Neural cell (in vitro differentiated cells): ENCODE measurements at regions not wholly inside any gene's neighbourhood (a gene's known extent, or its start where the extent isn't known, plus 50 kb on each side); places are given as distances from the start of the nearest gene placed in this dataset.

ENCODE experiments used
- H2AFZ ChIP-seq: fragments of 200-600, 300-800 bp; sonication (generic), shearing (Covaris generic); 2 replicates; pipeline ENCODE4 v1.6.0; 2014; ENCODE audit warnings: low read depth, mild to moderate bottlenecking, antibody characterized with exemption, low read length, moderate library complexity
- H3F3A ChIP-seq: fragments of 200-600 bp; shearing (Covaris generic); 2 replicates; pipeline ENCODE4 v1.6.1; 2016; ENCODE audit warnings: mild to moderate bottlenecking, moderate library complexity, mixed read lengths, antibody characterized with exemption, low read length; ENCODE audit not compliant: insufficient read depth, poor library complexity, severe bottlenecking
- H3K27ac ChIP-seq: fragments of 200-600, 300-800 bp; sonication (generic), shearing (Covaris generic); 2 replicates; pipeline ENCODE4 v1.5.1; 2014; ENCODE audit warnings: mild to moderate bottlenecking, low read length, moderate library complexity
- H3K27me3 ChIP-seq: fragments of 300-800, 200-600 bp; sonication (generic), shearing (Covaris generic); 2 replicates; pipeline ENCODE4 v1.6.0; 2014; ENCODE audit warnings: mild to moderate bottlenecking, low read depth, low read length, moderate library complexity; ENCODE audit not compliant: insufficient read depth
- H3K36me3 ChIP-seq: fragments of 300-800, 200-600 bp; sonication (generic), shearing (Covaris generic); 2 replicates; pipeline ENCODE4 v1.5.1; 2014; ENCODE audit warnings: mild to moderate bottlenecking, antibody characterized with exemption, low read length, moderate library complexity; ENCODE audit not compliant: insufficient read depth
- H3K4me2 ChIP-seq: fragments of 300-800, 200-600 bp; sonication (generic), shearing (Covaris generic); 2 replicates; pipeline ENCODE4 v1.6.0; 2014; ENCODE audit warnings: mild to moderate bottlenecking, low read length
- H3K4me3 ChIP-seq: fragments of 300-800, 200-600 bp; sonication (generic), shearing (Covaris generic); 2 replicates; pipeline ENCODE4 v1.5.1; 2014; ENCODE audit warnings: mild to moderate bottlenecking, low read length, moderate library complexity
- H3K79me2 ChIP-seq: fragments of 200-600 bp; shearing (Covaris generic); replicated peaks from 2 replicates; pipeline ENCODE4 v1.6.0; 2014; ENCODE audit warnings: mild to moderate bottlenecking, low read length, moderate library complexity; ENCODE audit not compliant: insufficient read depth
- H3K9ac ChIP-seq: fragments of 300-800, 200-600 bp; sonication (generic), shearing (Covaris generic); 2 replicates; pipeline ENCODE4 v1.6.1; 2016; ENCODE audit warnings: mild to moderate bottlenecking, low read length, mixed read lengths
- H3K9me2 ChIP-seq: fragments of 200-600 bp; shearing (Covaris generic); 2 replicates; pipeline ENCODE4 v1.6.1; 2016; ENCODE audit warnings: mild to moderate bottlenecking, low read length, mixed read lengths; ENCODE audit not compliant: insufficient read depth
- H3K9me3 ChIP-seq: fragments of 200-600, 300-800 bp; sonication (generic), shearing (Covaris generic); 2 replicates; pipeline ENCODE4 v1.6.1; 2016; ENCODE audit warnings: mild to moderate bottlenecking, mixed run types, low read length, moderate library complexity, mixed read lengths
- H4K20me1 ChIP-seq: fragments of 200-600 bp; shearing (Covaris generic); 2 replicates; pipeline ENCODE4 v1.6.1; 2016; ENCODE audit warnings: mild to moderate bottlenecking, mixed run types; ENCODE audit not compliant: insufficient read depth
- CTCF ChIP-seq: fragments of 450-650 bp; IDR thresholded peaks from 2 replicates; pipeline ENCODE4 v1.5.1; 2014; ENCODE audit warnings: antibody characterized with exemption, mild to moderate bottlenecking, moderate library complexity; ENCODE audit not compliant: poor library complexity, severe bottlenecking
- EP300 ChIP-seq: fragments of 450-650 bp; conservative IDR thresholded peaks from 2 replicates; pipeline ENCODE4 v1.6.1; 2014; ENCODE audit warnings: antibody characterized with exemption, mild to moderate bottlenecking, moderate library complexity; ENCODE audit not compliant: poor library complexity, severe bottlenecking
- EZH2 ChIP-seq: fragments of 200-600, 300-800 bp; shearing (Covaris generic), sonication (generic); IDR thresholded peaks from 2 replicates; pipeline ENCODE4 v1.6.1; 2014; ENCODE audit warnings: antibody characterized with exemption, low read length, borderline replicate concordance, mild to moderate bottlenecking; ENCODE audit not compliant: insufficient read depth, poor library complexity, severe bottlenecking
- MXI1 ChIP-seq: fragments of 450-650 bp; conservative IDR thresholded peaks from 2 replicates; pipeline ENCODE4 v1.6.1; 2014; ENCODE audit warnings: antibody characterized with exemption, mild to moderate bottlenecking; ENCODE audit not compliant: poor library complexity, severe bottlenecking
- POLR2AphosphoS5 ChIP-seq: IDR thresholded peaks from 2 replicates; pipeline ENCODE4 v1.6.1; 2012
- RAD21 ChIP-seq: fragments of 450-650 bp; conservative IDR thresholded peaks from 2 replicates; pipeline ENCODE4 v1.6.1; 2014; ENCODE audit warnings: antibody characterized with exemption, mild to moderate bottlenecking, moderate library complexity
- REST ChIP-seq: IDR thresholded peaks from 2 replicates; pipeline ENCODE4 v1.6.1; 2012; ENCODE audit warnings: borderline replicate concordance
- SMC3 ChIP-seq: fragments of 450-650 bp; conservative IDR thresholded peaks from 2 replicates; pipeline ENCODE4 v1.6.1; 2014; ENCODE audit warnings: antibody characterized with exemption, mild to moderate bottlenecking, moderate library complexity; ENCODE audit not compliant: poor library complexity
- TAF1 ChIP-seq: IDR thresholded peaks from 2 replicates; pipeline ENCODE4 v1.6.1; 2012; ENCODE audit warnings: low read depth

- Histone ChIP-seq H3K9me2 (no peaks in the 10 kb centered on the region), H3K4me2 (no peak overlapping the region), H3K9me3 (no peaks in the 10 kb centered on the region), H3K79me2 (no peaks in the 10 kb centered on the region), H3K4me3 (no peak overlapping the region), H3K27me3 (no peaks in the 10 kb centered on the region), H3K36me3 (no peaks in the 10 kb centered on the region), H3K9ac (no peak overlapping the region), H3F3A (no peaks in the 10 kb centered on the region), H4K20me1 (no peaks in the 10 kb centered on the region), H2AFZ (no peak overlapping the region), H3K27ac (no peak overlapping the region)
- no peak for TF ChIP-seq TAF1
- no peak for TF ChIP-seq SMC3
- TF ChIP-seq POLR2AphosphoS5 = no peak
- no peak for TF ChIP-seq RAD21
- no peak for TF ChIP-seq REST
- no peak for TF ChIP-seq EZH2
- TF ChIP-seq CTCF = no peak
- no peak for TF ChIP-seq EP300
- no peak for TF ChIP-seq MXI1
Measured at GRCh38 chr4:186422296-186422695, 133.1 kb downstream of the MTNR1A start.

GRCh38 chr4:186416451-186417060 lies 138.8 kb downstream of the MTNR1A start:
- Histone ChIP-seq H3K27me3 (no peaks in the 10 kb centered on the region), H3K79me2 (no peaks in the 10 kb centered on the region)
- TF ChIP-seq SMC3 (no peak), POLR2AphosphoS5 (no peak), CTCF (no peak), REST (no peak), TAF1 (no peak), MXI1 (no peak), EZH2 (no peak), EP300 (no peak), RAD21 (no peak)

More at GRCh38 chr4:186416451-186417060, 138.8 kb downstream of the MTNR1A start:
- no peaks in the 10 kb centered on the region for H4K20me1 ChIP-seq
- H3K9ac ChIP-seq = no peak overlapping the region
- H3K27ac ChIP-seq = no peak overlapping the region
- H3K4me2 ChIP-seq = no peak overlapping the region
- no peaks in the 10 kb centered on the region for H3K9me2 ChIP-seq
- no peaks in the 10 kb centered on the region for H3K36me3 ChIP-seq
- no peaks in the 10 kb centered on the region for H3K9me3 ChIP-seq
- no peak overlapping the region for H3K4me3 ChIP-seq
- H2AFZ ChIP-seq = no peak overlapping the region
- H3F3A ChIP-seq = no peaks in the 10 kb centered on the region
